ENCODE measurements at regions not wholly inside any gene's neighbourhood (a gene's known extent, or its start where the extent isn't known, plus 50 kb on each side); places are given as distances from the start of the nearest gene placed in this dataset.
"Not testable (repeated sequence)": the region's sequence is repeated elsewhere in the genome, so short reads cannot be mapped to it uniquely, and the experiment has no call there.

- no peak overlapping the region for H3K27ac Mint-ChIP-seq
- peaks cover 0 to 6% of the 10 kb centered on the region in 2 donors for H3K9me3 Mint-ChIP-seq
- ATAC-seq: no peak
- no peak for DNase-seq (ENCODE audit: low spot score in 2 of 2)
- H3K36me3 Mint-ChIP-seq: no peaks in the 10 kb centered on the region
Measured at GRCh38 chr4:15188605-15189539, 186.6 kb downstream of the CPEB2 start.

- H3K36me3 Mint-ChIP-seq: no peaks in the 10 kb centered on the region
- no peak overlapping the region for H3K27ac Mint-ChIP-seq
- ATAC-seq: no peak
- H3K9me3 Mint-ChIP-seq: no peaks in the 10 kb centered on the region
- no peak for DNase-seq (ENCODE audit: low spot score in 2 of 2)
Measured at GRCh38 chr4:15194520-15194919, 192.2 kb downstream of the CPEB2 start.

- Mint-ChIP-seq H3K9me3 (no peaks in the 10 kb centered on the region), H3K36me3 (no peaks in the 10 kb centered on the region), H3K27ac (no peak overlapping the region)
- ATAC-seq (no peak), DNase-seq (ENCODE audit: low spot score in 2 of 2) (no peak)
Measured at GRCh38 chr4:15197005-15197404, 194.7 kb downstream of the CPEB2 start.

GRCh38 chr4:15198070-15198727, 195.9 kb downstream of the CPEB2 start:
- DNase-seq (ENCODE audit: low spot score in 2 of 2) (no peak), ATAC-seq (no peak)
- Mint-ChIP-seq H3K9me3 (no peaks in the 10 kb centered on the region), H3K27ac (no peak overlapping the region), H3K36me3 (no peaks in the 10 kb centered on the region)

GRCh38 chr4:15201782-15202181, 199.5 kb downstream of the CPEB2 start:
- Mint-ChIP-seq H3K9me3 (peaks cover 7 to 20% of the 10 kb centered on the region in 2 donors), H3K36me3 (peaks cover 9 to 11% of the 10 kb centered on the region in 2 donors), H3K27ac (no peak overlapping the region)
- peak; percentile 28 to 73 for ATAC-seq
- DNase-seq (ENCODE audit: low spot score in 2 of 2): no peak

- Mint-ChIP-seq H3K9me3 (peaks cover 11 to 26% of the 10 kb centered on the region in 2 donors), H3K27ac (no peak overlapping the region), H3K36me3 (peaks cover 13 to 18% of the 10 kb centered on the region in 2 donors)
- ATAC-seq: no peak
- DNase-seq (ENCODE audit: low spot score in 2 of 2): no peak
Measured at GRCh38 chr4:15202481-15202880, 200.2 kb downstream of the CPEB2 start.

GRCh38 chr4:15206526-15206925, 204.2 kb downstream of the CPEB2 start:
- ATAC-seq; DNase-seq (ENCODE audit: low spot score in 2 of 2); H3K27ac Mint-ChIP-seq: not testable (repeated sequence)
- peaks cover 21 to 27% of the 10 kb centered on the region in 2 donors for H3K36me3 Mint-ChIP-seq
- peaks cover 18 to 32% of the 10 kb centered on the region in 2 donors for H3K9me3 Mint-ChIP-seq

- ATAC-seq (no peak), DNase-seq (ENCODE audit: low spot score in 2 of 2) (no peak)
- no peaks in the 10 kb centered on the region for H3K9me3 Mint-ChIP-seq
- H3K27ac Mint-ChIP-seq: no peak overlapping the region
- H3K36me3 Mint-ChIP-seq: no peaks in the 10 kb centered on the region
Measured at GRCh38 chr4:15213302-15213970, 211.2 kb downstream of the CPEB2 start.

- H3K27ac Mint-ChIP-seq: no peak overlapping the region
- no peaks in the 10 kb centered on the region for H3K9me3 Mint-ChIP-seq
- no peak for DNase-seq (ENCODE audit: low spot score in 2 of 2)
- no peak for ATAC-seq
- no peaks in the 10 kb centered on the region for H3K36me3 Mint-ChIP-seq
Measured at GRCh38 chr4:15215109-15215508, 212.7 kb upstream of the C1QTNF7 start.

GRCh38 chr4:15226203-15226602, 201.6 kb upstream of the C1QTNF7 start:
- no peaks in the 10 kb centered on the region for H3K36me3 Mint-ChIP-seq
- H3K27ac Mint-ChIP-seq: no peak overlapping the region
- ATAC-seq (peak in 1 of 2 donors; percentile 88), DNase-seq (ENCODE audit: low spot score in 2 of 2) (no peak)
- no peaks in the 10 kb centered on the region for H3K9me3 Mint-ChIP-seq

GRCh38 chr4:15231265-15232091, 196.4 kb upstream of the C1QTNF7 start:
- Mint-ChIP-seq H3K9me3 (no peaks in the 10 kb centered on the region), H3K27ac (no peak overlapping the region), H3K36me3 (no peaks in the 10 kb centered on the region)
- DNase-seq (ENCODE audit: low spot score in 2 of 2) (peak in 1 of 2 donors; percentile 76), ATAC-seq (peak; percentile 33 to 70)

GRCh38 chr4:15232366-15233263, 195.2 kb upstream of the C1QTNF7 start:
- DNase-seq (ENCODE audit: low spot score in 2 of 2) (no peak), ATAC-seq (peak in 1 of 2 donors; percentile 4)
- Mint-ChIP-seq H3K27ac (peak overlapping the region; percentile 50 to 83), H3K9me3 (no peaks in the 10 kb centered on the region), H3K36me3 (no peaks in the 10 kb centered on the region)

- DNase-seq (ENCODE audit: low spot score in 2 of 2) (no peak), ATAC-seq (peak in 1 of 2 donors; percentile 42)
- peak overlapping the region; percentile 2 to 83 for H3K27ac Mint-ChIP-seq
Measured at GRCh38 chr4:15233264-15233597, 194.6 kb upstream of the C1QTNF7 start.

GRCh38 chr4:15233626-15234025, 194.2 kb upstream of the C1QTNF7 start:
- ATAC-seq: peak; percentile 90 to 94
- peak overlapping the region; percentile 2 to 83 for H3K27ac Mint-ChIP-seq
- peak in 1 of 2 donors; percentile 15 for DNase-seq (ENCODE audit: low spot score in 2 of 2)
- H3K9me3 Mint-ChIP-seq: no peaks in the 10 kb centered on the region
- no peaks in the 10 kb centered on the region for H3K36me3 Mint-ChIP-seq

More at GRCh38 chr4:15233264-15233597, 194.6 kb upstream of the C1QTNF7 start:
- Mint-ChIP-seq H3K36me3 (no peaks in the 10 kb centered on the region), H3K9me3 (no peaks in the 10 kb centered on the region)

GRCh38 chr4:15234116-15234855, 193.5 kb upstream of the C1QTNF7 start:
- peak; percentile 14 to 65 for ATAC-seq
- no peaks in the 10 kb centered on the region for H3K36me3 Mint-ChIP-seq
- H3K27ac Mint-ChIP-seq: peak overlapping the region; percentile 75 to 83
- H3K9me3 Mint-ChIP-seq: no peaks in the 10 kb centered on the region
- no peak for DNase-seq (ENCODE audit: low spot score in 2 of 2)

Measured in activated naive CD4-positive, alpha-beta T cell treated with anti-CD3 and anti-CD28 coated beads, Interleukin-2, amount 50 U/mL, for 72 hours (primary cell).